ENCODE measurements at regions not wholly inside any gene's neighbourhood (a gene's known extent, or its start where the extent isn't known, plus 50 kb on each side); places are given as distances from the start of the nearest gene placed in this dataset.

GRCh38 chr1:198088360-198089071 is 68.3 kb upstream of the NEK7 start:
- Mint-ChIP-seq H3K9me3 (no peaks in the 10 kb centered on the region), H3K36me3 (no peaks in the 10 kb centered on the region), H3K4me3 (no peak overlapping the region), H3K27ac (no peak overlapping the region), H3K27me3 (peaks cover 2% of the 10 kb centered on the region), H3K4me1 (ENCODE audit: low read depth) (peaks cover 7% of the 10 kb centered on the region)
- CTCF ChIA-PET: interaction anchor here (0.8 to 2.0 kb wide), 7 partner anchors 13 to 598 kb away, joined by 3 to 9 read pairs (median 4); partner anchors contain the start of gene NEK7
- intact Hi-C loops (cut with micrococcal nuclease): loop anchor here (1.0 to 10.0 kb wide), 7 partner anchors 39 to 596 kb away; partner anchors contain the start of gene NEK7
- POLR2A ChIA-PET: no interaction called here
- no peak for DNase-seq

DNA sequence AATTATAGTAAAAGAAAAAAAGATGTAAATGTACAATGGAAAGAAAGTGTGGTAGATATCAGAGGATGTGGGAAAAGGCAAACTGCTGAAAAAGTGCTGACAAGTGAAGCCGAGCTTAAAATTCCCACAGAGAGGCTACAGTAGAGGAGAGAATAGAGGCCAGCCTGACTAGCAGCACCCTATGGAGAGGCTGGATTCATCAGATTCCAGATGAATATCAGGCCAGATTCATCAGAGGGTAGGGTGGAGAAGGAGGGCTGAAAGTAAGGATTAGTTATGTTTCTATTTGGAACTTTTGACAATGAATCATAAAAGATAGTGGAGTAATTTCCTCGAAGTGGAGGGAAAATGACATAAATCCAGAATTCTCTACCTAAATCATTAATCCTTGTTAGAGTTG is 60.4 kb upstream of the NEK7 start:
- Mint-ChIP-seq H3K27ac (no peak overlapping the region), H3K4me3 (no peak overlapping the region), H3K36me3 (no peaks in the 10 kb centered on the region), H3K9me3 (no peaks in the 10 kb centered on the region), H3K27me3 (no peaks in the 10 kb centered on the region), H3K4me1 (ENCODE audit: low read depth) (no peaks in the 10 kb centered on the region)
- POLR2A ChIA-PET: no interaction called here
- no peak for DNase-seq
- CTCF ChIA-PET: no interaction called here
- intact Hi-C loops (cut with micrococcal nuclease): no loop called here

- H3K9me3 Mint-ChIP-seq: no peaks in the 10 kb centered on the region
- no peak overlapping the region for H3K27ac Mint-ChIP-seq
- intact Hi-C loops (cut with micrococcal nuclease): no loop called here
- H3K36me3 Mint-ChIP-seq: no peaks in the 10 kb centered on the region
- CTCF ChIA-PET: no interaction called here
- H3K4me1 Mint-ChIP-seq (ENCODE audit: low read depth): peaks cover 13% of the 10 kb centered on the region
- no peak for DNase-seq
- H3K27me3 Mint-ChIP-seq: peaks cover 1% of the 10 kb centered on the region
- no peak overlapping the region for H3K4me3 Mint-ChIP-seq
- POLR2A ChIA-PET: no interaction called here
These were observed 57.0 kb upstream of the NEK7 start for GRCh38 chr1:198099755-198100154.

DNA sequence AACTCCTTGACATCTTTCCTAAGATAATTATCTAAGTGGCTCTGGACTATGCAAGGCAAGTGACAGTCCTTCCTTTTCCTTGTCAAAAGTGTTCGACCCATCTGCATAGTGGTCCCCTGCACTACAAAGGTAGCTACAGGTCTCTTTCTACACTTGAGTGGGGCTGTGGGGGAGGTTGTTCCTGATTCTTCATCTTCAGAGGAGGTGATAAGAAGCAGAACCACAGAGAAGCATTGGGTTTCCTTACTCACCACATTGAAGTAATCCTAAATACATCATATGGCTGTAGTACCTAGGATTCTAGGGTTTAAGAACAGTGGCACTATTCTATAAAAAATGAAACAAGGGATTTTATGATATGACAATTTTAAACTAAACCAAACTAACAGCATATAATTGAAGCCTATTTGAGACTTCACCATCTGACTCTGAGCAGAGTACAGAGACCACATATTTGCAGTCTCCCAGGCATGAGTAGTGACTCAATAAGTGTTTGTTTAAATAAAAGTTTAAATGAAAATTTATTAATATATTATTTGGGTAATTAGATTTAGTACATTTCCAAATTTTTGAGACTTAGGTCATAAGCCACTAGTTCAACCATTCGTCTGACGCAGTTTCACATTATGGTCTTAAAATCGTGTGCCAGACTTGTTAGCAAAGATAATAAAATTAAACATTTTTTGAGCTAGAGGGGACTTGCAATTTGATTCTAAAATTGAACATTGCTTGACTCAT is 54.9 kb upstream of the NEK7 start:
- Mint-ChIP-seq H3K4me1 (ENCODE audit: low read depth) (peaks cover 13% of the 10 kb centered on the region), H3K27me3 (peaks cover 1% of the 10 kb centered on the region), H3K27ac (peak overlapping the region; percentile 40), H3K4me3 (no peak overlapping the region), H3K36me3 (no peaks in the 10 kb centered on the region), H3K9me3 (no peaks in the 10 kb centered on the region)
- intact Hi-C loops (cut with micrococcal nuclease): no loop called here
- ChIA-PET CTCF (interaction anchor here (0.6 to 1.6 kb wide), 2 partner anchors 8 to 13 kb away, joined by 3 to 6 read pairs; no protein-coding TSS in a partner anchor), POLR2A (no interaction called here)
- no peak for DNase-seq

DNA sequence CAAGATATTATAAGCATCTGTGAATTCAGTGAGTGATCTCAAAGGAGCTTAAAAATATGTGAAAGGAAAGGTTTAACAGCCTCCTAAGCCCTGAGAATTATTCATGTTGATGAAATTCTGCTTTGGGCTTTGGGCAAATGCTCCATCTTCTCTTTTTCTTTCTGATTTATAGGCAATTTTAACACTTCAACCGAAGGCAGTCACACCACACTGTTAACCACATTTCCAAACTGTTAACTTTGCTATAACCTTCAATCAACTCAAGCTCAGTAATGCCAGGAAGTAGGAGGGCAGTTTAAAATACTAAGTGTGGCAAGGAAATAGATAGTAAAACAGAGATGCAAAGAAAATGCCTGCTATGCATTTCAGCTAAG is 54.4 kb upstream of the NEK7 start:
- DNase-seq: no peak
- POLR2A ChIA-PET: no interaction called here
- H3K4me1 Mint-ChIP-seq (ENCODE audit: low read depth): peaks cover 13% of the 10 kb centered on the region
- H3K36me3 Mint-ChIP-seq: no peaks in the 10 kb centered on the region
- intact Hi-C loops (cut with micrococcal nuclease): no loop called here
- H3K27me3 Mint-ChIP-seq: peaks cover 1% of the 10 kb centered on the region
- H3K4me3 Mint-ChIP-seq: no peak overlapping the region
- CTCF ChIA-PET: interaction anchor here (1.6 kb wide), 1 partner anchor 14 kb away, joined by 6 read pairs; no protein-coding TSS in a partner anchor
- no peaks in the 10 kb centered on the region for H3K9me3 Mint-ChIP-seq
- H3K27ac Mint-ChIP-seq: peak overlapping the region; percentile 40

GRCh38 chr1:198105185-198105584 is 51.6 kb upstream of the NEK7 start:
- Mint-ChIP-seq H3K4me1 (ENCODE audit: low read depth) (peaks cover 13% of the 10 kb centered on the region), H3K36me3 (no peaks in the 10 kb centered on the region), H3K9me3 (no peaks in the 10 kb centered on the region), H3K27ac (no peak overlapping the region), H3K4me3 (no peak overlapping the region), H3K27me3 (peaks cover 1% of the 10 kb centered on the region)
- ChIA-PET CTCF (no interaction called here), POLR2A (no interaction called here)
- intact Hi-C loops (cut with micrococcal nuclease): no loop called here
- DNase-seq: no peak

DNA sequence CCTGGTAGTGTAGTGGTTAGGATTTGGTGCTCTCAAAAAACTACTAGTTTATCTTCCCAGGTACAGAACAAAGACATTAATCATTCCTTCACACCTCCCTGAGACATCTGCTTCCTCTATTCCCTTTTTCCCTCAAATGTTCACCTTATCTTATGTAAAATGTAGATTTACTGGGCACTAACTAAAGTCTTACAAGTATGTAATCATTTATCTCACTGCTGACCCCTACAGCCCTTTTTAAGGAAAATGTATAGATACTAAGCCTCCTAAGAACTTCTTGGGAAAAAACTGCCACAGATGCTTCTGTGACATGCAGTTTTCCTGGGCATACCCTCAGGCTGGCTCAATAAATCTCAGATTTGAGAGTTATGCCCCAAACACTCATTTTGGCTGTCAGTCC is 50.8 kb upstream of the NEK7 start:
- H3K27me3 Mint-ChIP-seq: peaks cover 1% of the 10 kb centered on the region
- no peak for DNase-seq
- no peak overlapping the region for H3K4me3 Mint-ChIP-seq
- POLR2A ChIA-PET: no interaction called here
- H3K9me3 Mint-ChIP-seq: no peaks in the 10 kb centered on the region
- CTCF ChIA-PET: no interaction called here
- H3K27ac Mint-ChIP-seq: no peak overlapping the region
- intact Hi-C loops (cut with micrococcal nuclease): no loop called here
- peaks cover 13% of the 10 kb centered on the region for H3K4me1 Mint-ChIP-seq (ENCODE audit: low read depth)
- H3K36me3 Mint-ChIP-seq: no peaks in the 10 kb centered on the region
